ENCODE measurements at regions not wholly inside any gene's neighbourhood (a gene's known extent, or its start where the extent isn't known, plus 50 kb on each side); places are given as distances from the start of the nearest gene placed in this dataset.
"Not testable (repeated sequence)": the region's sequence is repeated elsewhere in the genome, so short reads cannot be mapped to it uniquely, and the experiment has no call there.

GRCh38 chr4:131732034-131732630 is 1417.0 kb upstream of the PCDH10 start:
- not testable (repeated sequence) for DNase-seq (ENCODE audit: extremely low spot score in 2 of 2); H3K27me3 ChIP-seq

DNA sequence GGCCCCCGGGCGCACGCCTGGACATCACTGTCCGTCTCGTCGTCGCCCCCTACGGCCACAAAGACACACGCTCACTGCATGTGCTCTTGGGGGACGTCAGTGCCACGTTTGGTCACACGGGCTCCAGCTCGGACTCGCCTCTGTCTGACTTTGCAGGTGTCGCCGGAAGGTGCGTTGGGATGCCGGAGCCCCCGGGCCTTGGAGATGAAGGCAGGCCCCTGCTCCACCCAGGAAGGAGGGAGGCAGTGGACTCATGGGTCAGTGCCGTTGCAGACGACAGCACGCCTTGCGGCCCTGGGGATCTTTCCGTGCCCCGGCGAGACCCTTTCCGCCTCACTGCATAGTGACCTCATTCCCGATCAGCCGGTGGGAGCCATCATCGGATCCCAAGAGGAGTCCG is 1414.8 kb upstream of the PCDH10 start:
- H3K36me3 ChIP-seq; H3K27ac ChIP-seq; H3K4me3 ChIP-seq; DNase-seq (ENCODE audit: extremely low spot score in 2 of 2); intact Hi-C loops (cut with DNase I); H3K4me1 ChIP-seq; H3K9me3 ChIP-seq; H3K27me3 ChIP-seq: not testable (repeated sequence)

More at GRCh38 chr4:131732034-131732630, 1417.0 kb upstream of the PCDH10 start:
- H3K4me3 ChIP-seq; intact Hi-C loops (cut with DNase I); H3K36me3 ChIP-seq; H3K4me1 ChIP-seq; H3K9me3 ChIP-seq; H3K27ac ChIP-seq: not testable (repeated sequence)

DNA sequence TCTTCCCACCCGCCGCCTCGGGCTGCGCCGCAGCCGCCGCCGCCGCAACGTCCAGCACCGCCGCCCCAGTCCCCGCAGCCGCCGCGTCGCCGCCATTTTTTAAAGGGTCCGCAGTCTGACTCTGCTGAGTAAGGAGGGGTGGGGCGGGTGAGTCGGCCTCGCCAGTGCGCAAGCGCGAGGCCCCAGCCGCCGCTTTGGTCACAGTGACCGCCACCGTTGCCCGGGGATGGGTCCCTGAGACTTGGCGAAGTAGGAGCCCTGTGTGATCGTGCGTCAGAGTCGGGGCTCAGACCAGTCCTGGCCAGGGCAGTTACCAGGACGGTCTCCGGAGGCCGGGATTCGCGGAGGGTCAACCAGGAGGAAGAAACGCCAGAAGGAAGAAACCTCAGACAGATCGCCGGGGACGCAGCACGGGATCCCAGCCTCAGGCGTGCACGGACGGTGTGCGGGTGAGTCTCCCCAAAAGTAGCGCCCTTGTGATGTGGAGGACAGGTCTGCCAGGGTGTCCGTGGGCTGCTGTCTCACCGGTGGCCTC is 1414.2 kb upstream of the PCDH10 start:
- intact Hi-C loops (cut with DNase I); DNase-seq (ENCODE audit: extremely low spot score in 2 of 2); H3K36me3 ChIP-seq: not testable (repeated sequence)

DNA sequence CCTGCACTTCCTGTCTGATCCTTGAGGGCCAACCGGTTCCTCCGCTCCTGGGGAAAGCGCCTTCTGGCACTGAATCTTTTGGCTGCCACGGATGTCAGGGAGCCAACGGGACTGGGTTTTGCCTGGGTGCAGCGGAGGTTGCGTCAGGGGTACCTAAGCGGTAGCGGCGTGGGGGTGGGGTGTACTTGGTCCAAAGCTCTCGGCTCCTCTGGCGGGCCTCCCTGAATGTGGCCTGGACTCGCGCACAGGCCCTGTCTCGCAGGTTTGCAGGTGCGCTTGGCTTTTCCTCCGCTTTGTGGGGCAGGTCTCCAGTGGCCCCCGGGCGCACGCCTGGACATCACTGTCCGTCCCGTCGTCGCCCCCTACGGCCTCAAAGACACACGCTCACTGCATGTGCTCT is 1410.1 kb upstream of the PCDH10 start:
- H3K27me3 ChIP-seq; H3K27ac ChIP-seq; H3K36me3 ChIP-seq; DNase-seq (ENCODE audit: extremely low spot score in 2 of 2); H3K4me1 ChIP-seq; H3K9me3 ChIP-seq; intact Hi-C loops (cut with DNase I); H3K4me3 ChIP-seq: not testable (repeated sequence)

More for the DNA sequence above, 1414.2 kb upstream of the PCDH10 start:
- H3K9me3 ChIP-seq, H3K27me3 ChIP-seq, H3K27ac ChIP-seq, H3K4me1 ChIP-seq, H3K4me3 ChIP-seq: not testable (repeated sequence)

GRCh38 chr4:131741836-131742235 is 1407.3 kb upstream of the PCDH10 start:
- H3K9me3 ChIP-seq; H3K27ac ChIP-seq; DNase-seq (ENCODE audit: extremely low spot score in 2 of 2); H3K27me3 ChIP-seq; H3K4me1 ChIP-seq; H3K4me3 ChIP-seq; intact Hi-C loops (cut with DNase I); H3K36me3 ChIP-seq: not testable (repeated sequence)

GRCh38 chr4:131742536-131743205 is 1406.4 kb upstream of the PCDH10 start:
- H3K27me3 ChIP-seq; H3K4me1 ChIP-seq; H3K36me3 ChIP-seq; H3K9me3 ChIP-seq; DNase-seq (ENCODE audit: extremely low spot score in 2 of 2); H3K27ac ChIP-seq; H3K4me3 ChIP-seq; intact Hi-C loops (cut with DNase I): not testable (repeated sequence)

DNA sequence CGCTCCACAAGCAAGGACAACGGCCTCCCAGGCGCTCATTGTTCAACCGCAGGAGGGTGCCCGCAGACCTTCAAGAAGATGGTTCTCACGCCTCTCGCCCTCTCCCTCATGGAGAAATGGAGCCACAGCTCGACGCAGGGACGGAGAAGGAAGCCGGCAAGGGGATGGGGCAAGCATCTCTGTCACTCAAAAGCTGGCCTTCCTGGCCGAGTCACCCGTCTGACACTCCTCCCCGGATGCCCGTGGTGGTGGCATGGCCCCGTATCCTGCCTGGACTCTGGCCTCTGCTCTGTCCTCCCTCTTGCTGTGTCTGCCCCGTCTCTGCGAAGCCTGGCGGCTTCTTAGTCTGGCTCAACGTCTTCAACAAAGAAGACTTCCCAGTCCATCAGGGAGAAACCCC is 1405.7 kb upstream of the PCDH10 start:
- H3K27me3 ChIP-seq; intact Hi-C loops (cut with DNase I); H3K4me1 ChIP-seq; H3K27ac ChIP-seq; DNase-seq (ENCODE audit: extremely low spot score in 2 of 2); H3K9me3 ChIP-seq; H3K4me3 ChIP-seq; H3K36me3 ChIP-seq: not testable (repeated sequence)

DNA sequence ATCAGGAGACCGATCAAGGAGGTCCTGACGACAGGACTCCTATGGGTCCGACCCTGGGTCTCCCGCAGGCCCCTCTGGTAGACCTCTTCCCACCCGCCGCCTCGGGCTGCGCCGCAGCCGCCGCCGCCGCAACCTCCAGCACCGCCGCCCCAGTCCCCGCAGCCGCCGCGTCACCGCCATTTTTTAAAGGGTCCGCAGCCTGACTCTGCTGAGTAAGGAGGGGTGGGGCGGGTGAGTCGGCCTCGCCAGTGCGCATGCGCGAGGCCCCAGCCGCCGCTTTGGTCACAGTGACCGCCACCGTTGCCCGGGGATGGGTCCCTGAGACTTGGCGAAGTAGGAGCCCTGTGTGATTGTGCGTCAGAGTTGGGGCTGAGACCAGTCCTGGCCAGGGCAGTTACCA is 1401.9 kb upstream of the PCDH10 start:
- H3K27me3 ChIP-seq; H3K27ac ChIP-seq; H3K4me3 ChIP-seq; intact Hi-C loops (cut with DNase I); DNase-seq (ENCODE audit: extremely low spot score in 2 of 2); H3K4me1 ChIP-seq; H3K9me3 ChIP-seq; H3K36me3 ChIP-seq: not testable (repeated sequence)

DNA sequence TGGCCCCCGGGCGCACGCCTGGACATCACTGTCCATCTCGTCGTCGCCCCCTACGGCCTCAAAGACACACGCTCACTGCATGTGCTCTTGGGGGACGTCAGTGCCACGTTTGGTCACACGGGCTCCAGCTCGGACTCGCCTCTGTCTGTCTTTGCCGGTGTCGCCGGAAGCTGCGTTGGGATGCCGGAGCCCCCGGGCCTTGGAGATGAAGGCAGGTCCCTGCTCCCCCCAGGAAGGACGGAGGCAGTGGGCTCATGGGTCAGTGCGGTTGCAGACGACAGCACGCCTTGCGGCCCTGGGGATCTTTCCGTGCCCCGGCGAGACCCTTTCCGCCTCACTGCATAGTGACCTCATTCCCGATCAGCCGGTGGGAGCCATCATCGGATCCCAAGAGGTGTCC is 1399.9 kb upstream of the PCDH10 start:
- H3K4me3 ChIP-seq; H3K27me3 ChIP-seq; H3K27ac ChIP-seq; intact Hi-C loops (cut with DNase I); H3K4me1 ChIP-seq; DNase-seq (ENCODE audit: extremely low spot score in 2 of 2); H3K9me3 ChIP-seq; H3K36me3 ChIP-seq: not testable (repeated sequence)

GRCh38 chr4:131750006-131750405 is 1399.1 kb upstream of the PCDH10 start:
- H3K27me3 ChIP-seq; H3K4me3 ChIP-seq; H3K4me1 ChIP-seq; H3K36me3 ChIP-seq; DNase-seq (ENCODE audit: extremely low spot score in 2 of 2); H3K27ac ChIP-seq; intact Hi-C loops (cut with DNase I); H3K9me3 ChIP-seq: not testable (repeated sequence)

- DNase-seq (ENCODE audit: extremely low spot score in 2 of 2); H3K4me1 ChIP-seq: not testable (repeated sequence)
Observed at GRCh38 chr4:131750469-131750868, 1398.6 kb upstream of the PCDH10 start.

DNA sequence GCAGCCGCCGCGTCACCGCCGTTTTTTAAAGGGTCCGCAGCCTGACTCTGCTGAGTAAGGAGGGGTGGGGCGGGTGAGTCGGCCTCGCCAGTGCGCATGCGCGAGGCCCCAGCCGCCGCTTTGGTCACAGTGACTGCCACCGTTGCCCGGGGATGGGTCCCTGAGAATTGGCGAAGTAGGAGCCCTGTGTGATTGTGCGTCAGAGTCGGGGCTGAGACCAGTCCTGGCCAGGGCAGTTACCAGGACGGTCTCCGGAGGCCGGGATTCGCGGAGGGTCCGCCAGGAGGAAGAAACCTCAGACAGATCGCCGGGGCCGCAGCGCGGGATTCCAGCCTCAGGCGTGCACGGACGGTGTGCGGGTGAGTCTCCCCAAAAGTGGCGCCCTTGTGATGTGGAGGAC is 1386.9 kb upstream of the PCDH10 start:
- DNase-seq (ENCODE audit: extremely low spot score in 2 of 2); H3K9me3 ChIP-seq; H3K4me3 ChIP-seq; H3K36me3 ChIP-seq; H3K27me3 ChIP-seq; H3K27ac ChIP-seq; intact Hi-C loops (cut with DNase I); H3K4me1 ChIP-seq: not testable (repeated sequence)

More at GRCh38 chr4:131750469-131750868, 1398.6 kb upstream of the PCDH10 start:
- H3K27me3 ChIP-seq; H3K36me3 ChIP-seq; H3K9me3 ChIP-seq; H3K4me3 ChIP-seq; H3K27ac ChIP-seq; intact Hi-C loops (cut with DNase I): not testable (repeated sequence)

Data from vagina (tissue), 2 donors.